ENCODE measurements at regions not wholly inside any gene's neighbourhood (a gene's known extent, or its start where the extent isn't known, plus 50 kb on each side); places are given as distances from the start of the nearest gene placed in this dataset.
"Not testable (repeated sequence)": the region's sequence is repeated elsewhere in the genome, so short reads cannot be mapped to it uniquely, and the experiment has no call there.

DNA sequence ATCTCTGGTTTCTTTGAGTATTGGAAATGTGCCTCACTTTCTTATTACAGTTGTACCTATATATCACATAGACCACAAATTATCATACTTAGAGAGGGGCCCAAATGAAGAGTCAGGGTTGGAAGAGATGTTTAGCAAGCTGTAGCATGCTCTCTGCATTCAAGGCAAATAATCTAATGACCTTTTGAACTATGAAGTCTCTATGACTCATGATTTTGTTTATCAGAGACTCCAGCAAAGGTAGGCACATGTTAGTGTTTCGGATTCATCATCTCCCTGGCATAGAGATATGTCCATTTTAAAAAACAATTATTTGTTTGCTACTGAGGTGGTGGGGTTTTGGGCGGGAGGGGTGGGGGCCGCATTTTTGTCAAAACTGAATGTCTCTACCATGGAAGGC lies 2000.1 kb downstream of the EFNA5 start:
- DNase-seq: no peak
- H3K9me3 Mint-ChIP-seq: no peaks in the 10 kb centered on the region
- no peak overlapping the region for H3K4me3 Mint-ChIP-seq
- no peak overlapping the region for H3K27ac Mint-ChIP-seq
- intact Hi-C loops (cut with micrococcal nuclease): no loop called here
- no peaks in the 10 kb centered on the region for H3K4me1 Mint-ChIP-seq
- H3K27me3 Mint-ChIP-seq: no peaks in the 10 kb centered on the region
- H3K36me3 Mint-ChIP-seq (ENCODE audit: low read depth): no peaks in the 10 kb centered on the region

DNA sequence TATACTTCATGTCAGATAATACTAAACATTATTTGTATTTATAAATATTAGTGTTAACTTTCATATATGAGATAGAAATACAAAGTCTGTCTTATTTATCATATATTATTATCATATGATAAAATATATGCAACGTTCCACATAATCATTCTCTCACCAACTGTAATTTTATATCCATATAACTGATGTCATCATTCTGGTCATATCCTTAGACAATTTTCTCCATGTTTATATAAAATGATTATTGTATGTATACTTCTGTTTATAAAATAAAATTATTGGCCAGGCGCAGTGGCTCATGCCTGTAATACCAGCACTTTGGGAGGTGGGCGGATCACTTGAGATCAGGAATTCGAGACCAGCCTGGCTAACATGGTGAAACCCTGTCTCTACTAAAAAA lies 2007.1 kb downstream of the EFNA5 start:
- no peak for DNase-seq
- intact Hi-C loops (cut with micrococcal nuclease): no loop called here
- Mint-ChIP-seq H3K27me3 (no peaks in the 10 kb centered on the region), H3K4me1 (no peaks in the 10 kb centered on the region), H3K27ac (no peak overlapping the region), H3K4me3 (no peak overlapping the region), H3K9me3 (no peaks in the 10 kb centered on the region), H3K36me3 (ENCODE audit: low read depth) (no peaks in the 10 kb centered on the region)

DNA sequence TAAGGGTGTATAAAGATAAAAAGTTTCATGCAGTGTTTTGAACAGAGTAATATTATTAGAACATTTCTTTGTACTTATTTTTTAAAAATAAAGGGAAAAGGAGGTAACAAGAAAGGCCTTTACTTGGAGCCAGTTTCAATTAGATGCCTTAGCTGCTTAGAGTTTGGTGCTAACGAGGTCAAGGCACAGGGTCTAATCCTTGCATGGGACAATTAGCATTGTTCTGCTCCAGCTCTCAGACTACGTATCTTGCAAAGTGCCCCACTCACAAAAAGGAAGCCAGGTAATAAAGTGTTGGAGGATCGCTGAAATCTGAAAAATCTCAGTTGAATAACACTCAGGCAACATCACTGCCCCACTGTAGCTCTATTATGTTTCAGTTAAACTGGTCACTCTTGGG lies 2011.3 kb downstream of the EFNA5 start:
- intact Hi-C loops (cut with micrococcal nuclease): no loop called here
- H3K27ac Mint-ChIP-seq: no peak overlapping the region
- no peaks in the 10 kb centered on the region for H3K9me3 Mint-ChIP-seq
- DNase-seq: no peak
- no peak overlapping the region for H3K4me3 Mint-ChIP-seq
- H3K4me1 Mint-ChIP-seq: no peaks in the 10 kb centered on the region
- no peaks in the 10 kb centered on the region for H3K27me3 Mint-ChIP-seq
- H3K36me3 Mint-ChIP-seq (ENCODE audit: low read depth): no peaks in the 10 kb centered on the region

DNA sequence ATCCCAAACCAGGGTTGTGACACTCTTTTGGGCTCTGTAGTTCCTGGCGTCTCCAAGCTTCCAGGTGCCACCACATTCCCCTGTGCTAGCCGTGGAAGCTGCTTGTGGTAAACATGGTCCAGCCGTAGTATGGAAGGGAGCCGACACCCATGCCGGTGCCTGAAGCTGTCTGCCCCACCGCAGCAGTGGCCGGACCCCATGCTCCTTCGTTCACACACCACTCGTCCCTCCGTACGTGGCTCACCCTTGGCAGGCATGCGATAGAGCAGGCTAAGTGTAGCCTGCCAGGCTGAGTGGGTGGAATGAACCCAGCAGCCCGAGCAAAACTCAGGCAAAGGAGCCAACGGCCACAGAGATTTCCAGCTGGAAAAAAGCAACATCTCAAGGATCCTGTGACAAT lies 2030.4 kb downstream of the EFNA5 start:
- Mint-ChIP-seq H3K4me3 (no peak overlapping the region), H3K4me1 (no peaks in the 10 kb centered on the region), H3K27me3 (no peaks in the 10 kb centered on the region), H3K27ac (no peak overlapping the region), H3K9me3 (peaks cover 8% of the 10 kb centered on the region), H3K36me3 (ENCODE audit: low read depth) (no peaks in the 10 kb centered on the region)
- intact Hi-C loops (cut with micrococcal nuclease): no loop called here
- no peak for DNase-seq

DNA sequence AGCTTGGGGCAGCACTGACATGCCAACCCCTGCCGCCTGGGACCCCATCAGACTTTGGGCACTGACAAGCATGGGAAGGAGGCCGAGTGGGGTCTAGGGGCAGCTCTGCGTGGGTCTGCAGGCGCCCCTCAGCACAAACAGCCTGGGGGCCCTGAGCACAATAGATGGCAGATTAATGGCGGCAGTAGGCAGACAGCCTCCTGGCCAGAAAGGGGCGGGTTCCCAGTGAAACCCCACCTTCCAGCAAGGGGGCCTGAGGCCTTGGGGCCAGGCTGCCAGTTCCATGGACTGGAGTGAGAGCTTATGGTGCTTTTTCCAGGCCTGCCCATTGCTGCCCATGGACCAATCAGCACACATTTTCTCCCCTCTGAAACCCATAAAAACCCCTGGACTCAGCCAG lies 2031.2 kb downstream of the EFNA5 start:
- no peaks in the 10 kb centered on the region for H3K27me3 Mint-ChIP-seq
- intact Hi-C loops (cut with micrococcal nuclease): no loop called here
- no peak overlapping the region for H3K27ac Mint-ChIP-seq
- H3K9me3 Mint-ChIP-seq: peaks cover 7% of the 10 kb centered on the region
- H3K4me1 Mint-ChIP-seq: no peaks in the 10 kb centered on the region
- no peaks in the 10 kb centered on the region for H3K36me3 Mint-ChIP-seq (ENCODE audit: low read depth)
- DNase-seq: no peak
- H3K4me3 Mint-ChIP-seq: no peak overlapping the region

DNA sequence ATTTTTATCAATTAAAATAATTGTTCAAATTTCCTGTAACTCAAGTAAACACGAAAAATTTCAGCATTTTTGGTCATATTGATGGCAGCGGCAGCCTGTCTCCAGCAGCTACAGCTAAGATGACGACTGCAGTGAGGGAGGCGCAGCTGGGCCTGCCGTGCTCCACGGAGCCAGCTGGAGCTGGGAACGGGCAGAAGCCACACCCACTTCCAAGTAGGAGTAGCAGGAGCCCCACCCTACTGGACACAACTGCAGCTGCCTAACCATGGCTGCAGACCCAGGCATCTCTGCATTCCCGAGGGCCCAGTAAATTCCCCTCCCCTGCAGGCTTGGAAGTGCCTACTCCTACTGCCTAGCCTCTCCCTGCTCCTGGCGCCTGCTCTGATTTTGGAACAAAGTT lies 2031.7 kb downstream of the EFNA5 start:
- no peak overlapping the region for H3K4me3 Mint-ChIP-seq
- DNase-seq: no peak
- no peak overlapping the region for H3K27ac Mint-ChIP-seq
- intact Hi-C loops (cut with micrococcal nuclease): no loop called here
- H3K27me3 Mint-ChIP-seq: no peaks in the 10 kb centered on the region
- H3K9me3 Mint-ChIP-seq: peaks cover 7% of the 10 kb centered on the region
- H3K36me3 Mint-ChIP-seq (ENCODE audit: low read depth): no peaks in the 10 kb centered on the region
- no peaks in the 10 kb centered on the region for H3K4me1 Mint-ChIP-seq

DNA sequence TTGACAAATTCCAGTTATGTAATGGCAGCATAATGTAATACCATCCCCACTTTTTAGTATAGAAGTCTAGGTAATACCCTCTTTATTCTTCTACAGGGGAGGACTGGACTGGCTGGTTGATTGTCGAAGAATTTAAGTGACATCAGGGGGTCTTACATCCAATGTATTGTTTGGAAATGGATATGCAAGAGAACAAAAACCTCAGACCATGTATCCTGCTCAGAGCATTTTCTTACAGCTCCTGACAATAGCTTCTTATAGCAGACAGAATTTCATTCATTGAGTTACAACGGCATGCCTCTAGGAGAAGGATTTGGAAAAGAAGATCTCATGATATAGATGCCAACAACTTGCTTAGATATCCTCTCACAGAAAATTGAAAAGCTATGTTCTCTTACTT lies 2032.3 kb downstream of the EFNA5 start:
- H3K4me1 Mint-ChIP-seq: no peaks in the 10 kb centered on the region
- no peaks in the 10 kb centered on the region for H3K36me3 Mint-ChIP-seq (ENCODE audit: low read depth)
- H3K27me3 Mint-ChIP-seq: no peaks in the 10 kb centered on the region
- intact Hi-C loops (cut with micrococcal nuclease): no loop called here
- H3K4me3 Mint-ChIP-seq: no peak overlapping the region
- DNase-seq: no peak
- H3K9me3 Mint-ChIP-seq: peaks cover 7% of the 10 kb centered on the region
- H3K27ac Mint-ChIP-seq: no peak overlapping the region

DNA sequence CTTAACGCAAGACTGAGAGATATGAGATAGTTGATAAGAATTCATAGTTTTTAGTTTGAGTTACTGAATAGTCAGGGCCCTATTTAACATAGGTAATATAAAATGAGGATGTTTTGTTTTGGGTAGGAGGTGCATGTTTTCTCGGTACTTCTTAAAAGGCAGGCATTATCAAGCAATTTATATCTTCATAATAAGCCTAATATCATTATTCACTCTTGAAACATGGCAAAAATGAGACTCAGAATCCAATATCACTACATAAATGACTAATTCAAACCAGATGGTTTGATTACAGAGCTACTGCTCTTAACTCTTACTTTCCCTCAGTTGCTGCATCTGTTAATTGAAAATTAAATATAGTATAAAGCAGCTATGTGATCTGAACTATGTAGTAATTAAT lies 2038.7 kb downstream of the EFNA5 start:
- no peaks in the 10 kb centered on the region for H3K27me3 Mint-ChIP-seq
- no peak for DNase-seq

DNA sequence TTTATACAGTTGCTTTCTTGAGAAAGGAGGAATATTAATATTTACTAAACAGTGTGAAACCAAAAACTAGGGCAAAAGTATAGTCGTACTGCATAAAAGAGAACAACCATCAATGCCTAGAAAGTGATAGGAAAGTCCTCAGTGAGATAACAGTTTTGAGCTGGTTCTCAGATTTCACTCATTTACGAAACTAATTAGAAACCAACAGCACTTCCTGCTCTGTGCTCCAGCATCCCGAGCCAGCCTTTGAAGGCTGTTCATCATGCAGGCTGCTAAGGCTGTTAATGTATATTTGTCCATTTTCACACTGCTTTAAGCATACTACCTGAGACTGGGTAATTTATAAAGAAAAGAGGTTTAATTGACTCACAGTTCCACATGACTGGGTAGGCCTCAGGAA lies 2039.9 kb downstream of the EFNA5 start:
- intact Hi-C loops (cut with micrococcal nuclease): no loop called here
- H3K27me3 Mint-ChIP-seq: no peaks in the 10 kb centered on the region
- no peaks in the 10 kb centered on the region for H3K36me3 Mint-ChIP-seq (ENCODE audit: low read depth)
- H3K4me1 Mint-ChIP-seq: no peaks in the 10 kb centered on the region
- no peak overlapping the region for H3K27ac Mint-ChIP-seq
- DNase-seq: no peak
- peaks cover 5% of the 10 kb centered on the region for H3K9me3 Mint-ChIP-seq
- no peak overlapping the region for H3K4me3 Mint-ChIP-seq

More for the DNA sequence above, 2038.7 kb downstream of the EFNA5 start:
- H3K9me3 Mint-ChIP-seq: peaks cover 7% of the 10 kb centered on the region
- no peaks in the 10 kb centered on the region for H3K4me1 Mint-ChIP-seq
- intact Hi-C loops (cut with micrococcal nuclease): no loop called here
- no peak overlapping the region for H3K27ac Mint-ChIP-seq
- H3K4me3 Mint-ChIP-seq: no peak overlapping the region
- no peaks in the 10 kb centered on the region for H3K36me3 Mint-ChIP-seq (ENCODE audit: low read depth)

DNA sequence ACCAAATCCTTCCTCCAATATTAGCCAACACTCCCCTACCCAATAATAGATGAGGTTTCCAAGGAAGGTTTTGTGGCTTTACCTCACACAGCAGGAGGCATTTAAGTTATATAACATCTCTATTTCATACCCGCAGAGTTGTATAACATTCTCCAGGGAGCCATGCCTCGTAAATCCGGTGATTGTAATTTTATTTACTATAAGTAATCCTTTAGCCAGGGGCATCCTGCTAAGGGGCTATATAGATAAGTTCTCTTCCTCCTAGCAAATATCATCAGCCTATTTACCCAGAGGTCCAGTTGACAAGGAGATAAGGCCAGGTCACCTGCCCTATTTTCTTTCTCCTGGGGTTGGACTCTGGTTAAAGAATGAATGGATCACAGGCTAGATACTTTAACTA lies 2051.0 kb downstream of the EFNA5 start:
- no peak overlapping the region for H3K27ac Mint-ChIP-seq
- H3K4me3 Mint-ChIP-seq: no peak overlapping the region
- no peaks in the 10 kb centered on the region for H3K36me3 Mint-ChIP-seq (ENCODE audit: low read depth)
- H3K4me1 Mint-ChIP-seq: no peaks in the 10 kb centered on the region
- H3K9me3 Mint-ChIP-seq: no peaks in the 10 kb centered on the region
- intact Hi-C loops (cut with micrococcal nuclease): no loop called here
- no peaks in the 10 kb centered on the region for H3K27me3 Mint-ChIP-seq
- no peak for DNase-seq

DNA sequence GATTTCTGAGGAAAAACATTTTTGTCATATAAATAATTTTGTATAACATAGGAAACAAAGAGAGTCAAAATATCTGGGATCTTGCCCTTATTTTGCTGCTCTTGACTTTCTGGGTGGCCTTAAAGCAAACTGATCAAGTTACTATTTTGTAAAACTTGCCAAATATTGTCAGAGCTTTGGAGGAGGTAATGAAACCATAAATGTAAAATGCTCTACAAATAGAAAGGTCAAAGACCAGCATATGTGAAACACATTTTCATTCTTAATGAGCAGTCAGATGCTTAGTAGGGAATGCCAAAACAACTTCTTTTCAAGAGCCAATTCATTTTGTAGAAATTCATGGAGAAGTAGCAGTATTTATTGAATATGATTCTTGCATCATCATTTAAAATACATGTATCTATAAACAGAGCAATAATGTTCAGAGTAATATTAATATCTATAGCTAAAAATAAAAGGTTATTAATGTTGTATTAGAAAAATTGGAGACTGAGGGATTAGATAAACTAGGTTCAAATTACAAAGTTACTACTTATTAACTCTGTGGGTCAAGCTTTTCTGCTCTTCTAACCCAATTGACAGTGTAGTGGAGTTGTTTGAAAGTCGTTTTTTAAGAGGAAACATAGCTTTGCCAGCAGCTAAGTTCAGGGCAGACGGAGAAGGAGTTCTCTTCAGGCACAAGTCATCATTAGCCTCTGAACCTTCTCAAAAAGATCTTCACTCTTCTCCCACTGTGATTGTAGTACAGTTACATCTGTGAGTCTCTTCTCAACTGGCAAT lies 2053.1 kb downstream of the EFNA5 start:
- no peak overlapping the region for H3K4me3 Mint-ChIP-seq
- no peak for DNase-seq
- intact Hi-C loops (cut with micrococcal nuclease): no loop called here
- no peaks in the 10 kb centered on the region for H3K36me3 Mint-ChIP-seq (ENCODE audit: low read depth)
- H3K4me1 Mint-ChIP-seq: no peaks in the 10 kb centered on the region
- no peaks in the 10 kb centered on the region for H3K9me3 Mint-ChIP-seq
- H3K27ac Mint-ChIP-seq: no peak overlapping the region
- no peaks in the 10 kb centered on the region for H3K27me3 Mint-ChIP-seq

DNA sequence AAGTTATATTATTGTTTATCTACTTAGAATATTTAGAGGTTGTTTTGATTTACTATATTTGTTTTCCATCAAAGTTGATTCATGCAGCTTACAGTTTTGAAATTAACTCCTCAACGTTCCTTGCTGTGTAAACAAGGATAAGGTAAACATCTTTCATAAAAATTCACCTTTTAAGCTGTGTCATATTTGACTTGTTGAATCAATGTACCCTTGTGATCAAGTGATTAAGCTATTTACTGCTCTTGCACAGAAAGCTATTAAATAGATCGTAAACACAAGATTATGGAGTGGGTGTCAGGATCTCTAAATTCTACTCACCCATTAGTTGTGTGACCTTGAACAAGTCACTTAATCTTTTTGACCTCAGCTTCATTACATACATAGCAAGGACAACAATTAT lies 2054.0 kb upstream of the NUDT12 start:
- no peaks in the 10 kb centered on the region for H3K4me1 Mint-ChIP-seq
- H3K27ac Mint-ChIP-seq: no peak overlapping the region
- DNase-seq: no peak
- H3K4me3 Mint-ChIP-seq: no peak overlapping the region
- no peaks in the 10 kb centered on the region for H3K9me3 Mint-ChIP-seq
- no peaks in the 10 kb centered on the region for H3K36me3 Mint-ChIP-seq (ENCODE audit: low read depth)
- intact Hi-C loops (cut with micrococcal nuclease): no loop called here
- no peaks in the 10 kb centered on the region for H3K27me3 Mint-ChIP-seq

DNA sequence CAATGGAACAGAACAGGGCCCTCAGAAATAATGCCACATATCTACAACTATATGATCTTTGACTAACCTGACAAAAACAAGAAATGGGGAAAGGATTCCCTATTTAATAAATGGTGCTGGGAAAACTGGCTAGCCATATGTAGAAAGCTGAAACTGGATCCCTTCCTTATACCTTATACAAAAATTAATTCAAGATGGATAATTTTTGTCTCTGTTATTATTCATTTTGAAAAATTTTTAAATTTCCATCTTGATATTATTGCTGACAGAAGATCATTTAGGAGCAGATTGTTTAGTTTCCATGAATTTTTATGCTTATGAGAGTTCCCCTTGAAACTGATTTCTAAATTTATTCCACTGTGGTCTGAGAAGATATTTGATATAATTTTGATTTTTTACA lies 2039.8 kb upstream of the NUDT12 start:
- H3K9me3 Mint-ChIP-seq: peaks cover 22% of the 10 kb centered on the region
- H3K27me3 Mint-ChIP-seq; H3K4me1 Mint-ChIP-seq; H3K27ac Mint-ChIP-seq; intact Hi-C loops (cut with micrococcal nuclease); H3K36me3 Mint-ChIP-seq (ENCODE audit: low read depth); H3K4me3 Mint-ChIP-seq; DNase-seq: not testable (repeated sequence)

DNA sequence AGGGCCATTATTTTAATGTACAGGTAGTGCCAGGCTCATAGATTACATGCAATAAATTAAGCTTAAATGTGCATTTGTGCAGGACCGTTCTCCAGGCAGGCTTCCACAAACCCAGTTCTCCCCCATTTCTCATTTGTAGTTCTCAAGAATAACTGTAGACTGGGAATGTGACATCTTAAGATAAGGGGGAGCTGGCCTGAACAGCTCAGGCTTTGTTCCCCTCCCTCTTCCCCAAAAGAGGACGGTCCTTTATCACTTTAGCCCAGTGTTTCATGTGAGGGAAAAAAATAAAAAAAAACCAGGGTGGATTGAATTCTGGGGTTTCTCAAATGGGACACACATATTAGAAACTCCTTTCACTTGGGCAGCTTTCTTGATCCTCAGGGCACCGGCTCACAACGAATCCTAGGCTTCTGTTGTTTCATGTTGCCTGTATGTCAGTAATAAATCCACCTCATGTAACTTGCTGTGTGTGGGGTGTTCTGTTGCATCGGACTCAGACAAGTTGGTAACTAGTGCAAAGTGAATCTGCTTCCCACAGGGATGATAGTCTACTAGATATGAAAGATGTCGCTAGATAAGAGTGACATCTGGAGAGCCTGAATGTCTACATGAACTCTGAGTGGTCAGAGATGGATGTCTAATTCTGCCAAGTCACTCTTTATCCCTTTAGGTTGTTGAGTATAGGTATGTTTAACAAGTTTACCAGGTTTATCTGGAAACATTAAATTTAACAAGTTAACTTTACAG lies 2030.6 kb upstream of the NUDT12 start:
- Mint-ChIP-seq H3K36me3 (ENCODE audit: low read depth) (no peaks in the 10 kb centered on the region), H3K27me3 (no peaks in the 10 kb centered on the region), H3K9me3 (peaks cover 6% of the 10 kb centered on the region), H3K27ac (no peak overlapping the region), H3K4me1 (no peaks in the 10 kb centered on the region), H3K4me3 (no peak overlapping the region)
- intact Hi-C loops (cut with micrococcal nuclease): no loop called here
- DNase-seq: no peak

All from activated CD4-positive, alpha-beta T cell treated with anti-CD3 and anti-CD28 coated beads, Interleukin-2, amount 10 ng/mL, durations not matched to agents 24 days and 14 days (primary cell).